Suprapubic skin (tissue), 4 donors: ENCODE measurements at regions not wholly inside any gene's neighbourhood (a gene's known extent, or its start where the extent isn't known, plus 50 kb on each side); places are given as distances from the start of the nearest gene placed in this dataset.

Experiments
- EP300 ChIP-seq: sonication (generic); formaldehyde crosslinking; IDR thresholded peaks from one replicate; pipeline ENCODE4 v1.6.1; 2017; ENCODE audit warnings: antibody characterized with exemption
- POLR2A ChIP-seq, 2 donors: fragments of 450-650 bp; IDR thresholded peaks; one replicate each; pipeline ENCODE4 v1.6.1; 2017; ENCODE audit warnings: antibody characterized with exemption in 2 of 2, mild to moderate bottlenecking in 2 of 2, moderate library complexity in 2 of 2
- POLR2AphosphoS5 ChIP-seq, 3 donors: sonication (generic); formaldehyde crosslinking; IDR thresholded peaks; one replicate each; pipeline ENCODE4 v1.6.1; 2017; ENCODE audit warnings: antibody characterized with exemption in 3 of 3
- TF ChIP-seq, protein P1 (sequence below), 2 donors: fragments of 200-600 bp in 1 of 2; fragments of 450-650 bp in 1 of 2; sonication (generic) in 1 of 2; IDR thresholded peaks; one replicate each; pipeline ENCODE4 v1.5.1; 2016 to 2019; ENCODE audit warnings: antibody characterized with exemption in 2 of 2, mild to moderate bottlenecking in 1 of 2, moderate library complexity in 1 of 2

DNA sequence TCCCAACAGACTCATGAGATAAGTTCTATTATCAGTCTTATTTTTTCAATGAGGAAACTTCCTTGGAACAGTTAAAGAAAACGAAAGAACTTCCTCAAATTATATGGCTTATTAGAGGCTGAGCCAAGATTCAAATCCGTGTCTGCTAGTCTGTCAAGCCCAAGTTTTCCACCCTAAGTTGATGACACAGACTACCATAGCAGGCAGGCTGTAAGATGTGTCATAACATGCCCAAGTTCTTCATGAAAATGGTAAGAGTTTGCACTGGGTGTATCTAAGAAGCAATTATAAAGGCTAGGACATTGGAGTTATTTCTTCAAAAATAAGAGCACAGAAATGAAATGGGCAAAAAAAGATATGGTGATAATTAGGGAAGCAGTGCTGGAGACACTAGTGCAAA is 634.5 kb downstream of the BRINP1 start:
- TF ChIP-seq, protein P1, sequence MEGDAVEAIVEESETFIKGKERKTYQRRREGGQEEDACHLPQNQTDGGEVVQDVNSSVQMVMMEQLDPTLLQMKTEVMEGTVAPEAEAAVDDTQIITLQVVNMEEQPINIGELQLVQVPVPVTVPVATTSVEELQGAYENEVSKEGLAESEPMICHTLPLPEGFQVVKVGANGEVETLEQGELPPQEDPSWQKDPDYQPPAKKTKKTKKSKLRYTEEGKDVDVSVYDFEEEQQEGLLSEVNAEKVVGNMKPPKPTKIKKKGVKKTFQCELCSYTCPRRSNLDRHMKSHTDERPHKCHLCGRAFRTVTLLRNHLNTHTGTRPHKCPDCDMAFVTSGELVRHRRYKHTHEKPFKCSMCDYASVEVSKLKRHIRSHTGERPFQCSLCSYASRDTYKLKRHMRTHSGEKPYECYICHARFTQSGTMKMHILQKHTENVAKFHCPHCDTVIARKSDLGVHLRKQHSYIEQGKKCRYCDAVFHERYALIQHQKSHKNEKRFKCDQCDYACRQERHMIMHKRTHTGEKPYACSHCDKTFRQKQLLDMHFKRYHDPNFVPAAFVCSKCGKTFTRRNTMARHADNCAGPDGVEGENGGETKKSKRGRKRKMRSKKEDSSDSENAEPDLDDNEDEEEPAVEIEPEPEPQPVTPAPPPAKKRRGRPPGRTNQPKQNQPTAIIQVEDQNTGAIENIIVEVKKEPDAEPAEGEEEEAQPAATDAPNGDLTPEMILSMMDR (IDR thresholded peaks at IDR 0.05), result no peak
- TF ChIP-seq POLR2A (IDR thresholded peaks at IDR 0.05) (no peak), EP300 (no peak), POLR2AphosphoS5 (IDR thresholded peaks at IDR 0.05) (no peak)
